Gastroesophageal sphincter (tissue), 4 donors: ENCODE measurements at regions not wholly inside any gene's neighbourhood (a gene's known extent, or its start where the extent isn't known, plus 50 kb on each side); places are given as distances from the start of the nearest gene placed in this dataset.

Experiments used
- ATAC-seq: fragments of 150-250 bp; one replicate; pipeline ENCODE4 v1.9.1; 2016; ENCODE audit warnings: mild to moderate bottlenecking, moderate library complexity
- H3K27ac ChIP-seq, 4 donors: fragments of 200-600 bp; sonication (generic) in 3 of 4; 1 replicate in 3 of 4; 2 replicates in 1 of 4; pipeline ENCODE4 v1.5.1; 2016 to 2019
- H3K27me3 ChIP-seq: fragments of 200-600 bp; sonication (generic); one replicate; pipeline ENCODE4 v1.5.1; 2019
- H3K36me3 ChIP-seq, 2 donors: fragments of 200-600 bp; sonication (generic); one replicate each; pipeline ENCODE4 v1.5.1; 2019; ENCODE audit warnings: control low read depth in 1 of 2
- H3K4me1 ChIP-seq, 3 donors: fragments of 200-600 bp; sonication (generic); 1 replicate in 2 of 3; 2 replicates in 1 of 3; pipeline ENCODE4 v1.5.1; 2016 to 2019; ENCODE audit warnings: control low read depth in 2 of 3
- H3K4me3 ChIP-seq, 2 donors: fragments of 200-600 bp; sonication (generic); one replicate each; pipeline ENCODE4 v1.5.1; 2019; ENCODE audit warnings: mild to moderate bottlenecking in 1 of 2, moderate library complexity in 1 of 2
- H3K9me3 ChIP-seq, 3 donors: fragments of 200-600 bp; sonication (generic); one replicate each; pipeline ENCODE4 v1.5.1; 2017 to 2019; ENCODE audit warnings: control low read depth in 2 of 3
- CTCF ChIP-seq, 4 experiments: fragments of 200-600 bp in 2 of 4; fragments of 450-650 bp in 2 of 4; sonication (generic) in 1 of 4; IDR thresholded peaks; one replicate each; pipeline ENCODE4 v1.5.1; 2017 to 2019; ENCODE audit warnings: antibody characterized with exemption in 4 of 4, mild to moderate bottlenecking in 2 of 4, moderate library complexity in 2 of 4
- EP300 ChIP-seq: sonication (generic); formaldehyde crosslinking; IDR thresholded peaks from one replicate; pipeline ENCODE4 v1.6.1; 2017; ENCODE audit warnings: antibody characterized with exemption, mild to moderate bottlenecking
- POLR2A ChIP-seq, 2 donors: fragments of 450-650 bp; IDR thresholded peaks; one replicate each; pipeline ENCODE4 v1.6.1; 2017; ENCODE audit warnings: antibody characterized with exemption in 2 of 2, mild to moderate bottlenecking in 2 of 2, moderate library complexity in 1 of 2
- POLR2AphosphoS5 ChIP-seq: sonication (generic); formaldehyde crosslinking; IDR thresholded peaks from one replicate; pipeline ENCODE4 v1.6.1; 2017; ENCODE audit warnings: antibody characterized with exemption
- WGBS, 2 donors: methylation state at CpG; one replicate each; pipeline ENCODE4 v1.1.5; 2018; ENCODE audit warnings: low coverage in 1 of 2; 5-methylcytosine and 5-hydroxymethylcytosine counted together

- Histone ChIP-seq H3K4me3 (no peak overlapping the region), H3K36me3 (no peaks in the 10 kb centered on the region), H3K27ac (no peak overlapping the region), H3K27me3 (no peaks in the 10 kb centered on the region), H3K9me3 (no peaks in the 10 kb centered on the region), H3K4me1 (no peaks in the 10 kb centered on the region)
- 76 to 83% methylated on average over 2 to 4 of the region's 4 CpGs for WGBS, 2 donors
- ATAC-seq, result no peak
- no peak for TF ChIP-seq POLR2A (IDR thresholded peaks at IDR 0.05)
- no peak for TF ChIP-seq POLR2AphosphoS5
- no peak for TF ChIP-seq EP300
- TF ChIP-seq CTCF (IDR thresholded peaks at IDR 0.05), result no peak
Measured at GRCh38 chr16:13492046-13492445, 427.9 kb upstream of the ERCC4 start.

GRCh38 chr16:13503960-13504635 lies 415.9 kb upstream of the ERCC4 start:
- Histone ChIP-seq H3K27ac (no peak overlapping the region), H3K4me1 (peaks cover 0 to 12% (median 0%) of the 10 kb centered on the region in 3 donors), H3K36me3 (no peaks in the 10 kb centered on the region), H3K9me3 (no peaks in the 10 kb centered on the region), H3K27me3 (no peaks in the 10 kb centered on the region), H3K4me3 (no peak overlapping the region)
- ATAC-seq, result no peak
- no peak for TF ChIP-seq POLR2AphosphoS5
- 38 to 46% methylated on average over 5 of the region's 5 CpGs for WGBS, 2 donors

GRCh38 chr16:13507530-13507929 lies 412.4 kb upstream of the ERCC4 start:
- Histone ChIP-seq H3K4me3 (no peak overlapping the region), H3K9me3 (no peaks in the 10 kb centered on the region), H3K36me3 (no peaks in the 10 kb centered on the region), H3K4me1 (peaks cover 0 to 24% (median 0%) of the 10 kb centered on the region in 3 donors), H3K27ac (no peak overlapping the region), H3K27me3 (no peaks in the 10 kb centered on the region)
- 50 to 53% methylated on average over 4 to 5 of the region's 5 CpGs for WGBS, 2 donors
- TF ChIP-seq CTCF (IDR thresholded peaks at IDR 0.05), result no peak
- no peak for TF ChIP-seq EP300
- TF ChIP-seq POLR2AphosphoS5, result no peak
- TF ChIP-seq POLR2A (IDR thresholded peaks at IDR 0.05), result no peak
- ATAC-seq, result no peak

GRCh38 chr16:13510425-13511151 lies 409.4 kb upstream of the ERCC4 start:
- Histone ChIP-seq H3K27ac (no peak overlapping the region), H3K36me3 (no peaks in the 10 kb centered on the region), H3K27me3 (no peaks in the 10 kb centered on the region), H3K4me1 (peaks cover 0 to 13% (median 0%) of the 10 kb centered on the region in 3 donors), H3K9me3 (peaks cover 0 to 21% (median 0%) of the 10 kb centered on the region in 3 donors), H3K4me3 (no peak overlapping the region)
- 62 to 76% methylated on average over 4 to 5 of the region's 5 CpGs for WGBS, 2 donors
- no peak for ATAC-seq
- TF ChIP-seq CTCF (IDR thresholded peaks at IDR 0.05), result no peak
- no peak for TF ChIP-seq EP300
- TF ChIP-seq POLR2A (IDR thresholded peaks at IDR 0.05), result no peak
- TF ChIP-seq POLR2AphosphoS5, result no peak

- H3K36me3 ChIP-seq, result no peaks in the 10 kb centered on the region
- no peaks in the 10 kb centered on the region for H3K27me3 ChIP-seq
- ATAC-seq, result no peak
- TF ChIP-seq POLR2A (IDR thresholded peaks at IDR 0.05), result no peak
- TF ChIP-seq POLR2AphosphoS5, result no peak
- TF ChIP-seq EP300, result no peak
- TF ChIP-seq CTCF (IDR thresholded peaks at IDR 0.05), result no peak
- peaks cover 0 to 21% (median 0%) of the 10 kb centered on the region in 3 donors for H3K9me3 ChIP-seq
- no peak overlapping the region for H3K4me3 ChIP-seq
- WGBS, 2 donors, result 76 to 90% methylated on average over 2 to 3 of the region's 3 CpGs
- H3K4me1 ChIP-seq, result no peaks in the 10 kb centered on the region
- H3K27ac ChIP-seq, result no peak overlapping the region
Measured at GRCh38 chr16:13517841-13518240, 402.1 kb upstream of the ERCC4 start.
